ENCODE measurements at regions not wholly inside any gene's neighbourhood (a gene's known extent, or its start where the extent isn't known, plus 50 kb on each side); places are given as distances from the start of the nearest gene placed in this dataset.

- DNase-seq: no peak
Observed at GRCh38 chr4:117971403-117971802, 62.9 kb upstream of the NDST3 start.

- DNase-seq: no peak
Observed at GRCh38 chr4:117983541-117984365, 50.5 kb upstream of the NDST3 start.

GRCh38 chr4:117984366-117984680, 50.0 kb upstream of the NDST3 start:
- no peak for DNase-seq
